ENCODE measurements at regions not wholly inside any gene's neighbourhood (a gene's known extent, or its start where the extent isn't known, plus 50 kb on each side); places are given as distances from the start of the nearest gene placed in this dataset.

DNA sequence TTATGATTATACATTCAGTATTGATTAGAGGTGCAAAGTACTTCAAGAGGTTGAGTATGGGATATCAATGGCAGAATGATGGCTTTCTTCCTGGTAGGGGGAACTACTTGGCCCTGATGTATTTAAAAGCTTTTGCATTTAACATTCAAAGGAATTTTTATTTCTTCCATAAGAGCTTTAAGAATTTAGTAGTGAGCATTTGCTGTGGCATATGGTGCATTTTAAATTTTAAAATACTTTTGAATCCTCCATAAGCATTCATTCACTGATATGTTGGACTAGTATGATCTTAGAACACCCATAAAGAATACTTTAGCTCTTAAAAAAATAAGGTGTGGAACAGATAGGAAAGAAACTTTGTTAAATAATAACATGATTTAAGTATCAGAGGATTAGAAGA, 191.9 kb upstream of the PPP1R3A start:
- DNase-seq = no peak

DNA sequence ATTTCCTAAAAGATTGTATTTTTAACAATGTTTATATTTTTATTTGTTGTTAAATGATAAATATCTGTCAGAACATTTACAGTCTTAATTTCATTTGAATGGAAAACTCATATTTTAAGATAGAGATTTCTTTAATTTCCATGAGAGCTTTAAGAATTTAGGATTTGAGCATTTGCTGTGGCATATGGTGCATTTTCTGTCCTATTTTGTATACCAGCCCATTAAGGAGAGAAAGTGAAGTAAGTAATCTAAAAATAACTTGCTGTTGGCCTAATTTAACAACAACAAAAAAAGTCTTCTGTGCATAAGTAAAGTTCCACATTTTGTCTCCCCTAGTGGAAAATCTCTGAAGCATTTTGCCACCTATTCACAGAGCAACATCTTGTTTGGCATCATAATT, 190.9 kb upstream of the PPP1R3A start:
- no peak for DNase-seq

DNA sequence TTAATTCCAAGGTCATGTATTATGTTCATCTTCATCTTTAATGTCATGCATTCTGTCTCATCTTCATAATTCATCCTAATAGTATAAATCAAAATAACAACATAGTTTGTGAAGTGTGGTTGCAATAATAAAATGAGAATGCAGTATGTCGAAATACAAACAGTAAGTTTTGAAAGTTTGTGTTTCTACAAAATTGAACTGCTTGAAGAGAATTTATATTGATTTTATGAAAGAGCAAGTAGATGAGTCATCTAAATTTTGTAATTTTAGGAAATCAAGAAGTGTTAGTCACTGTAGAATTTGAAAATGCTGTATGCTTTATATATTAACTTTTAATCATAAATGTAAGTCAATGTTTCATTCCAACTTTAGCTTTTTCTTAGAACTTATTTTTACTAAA, 190.5 kb upstream of the PPP1R3A start:
- no peak for DNase-seq

DNA sequence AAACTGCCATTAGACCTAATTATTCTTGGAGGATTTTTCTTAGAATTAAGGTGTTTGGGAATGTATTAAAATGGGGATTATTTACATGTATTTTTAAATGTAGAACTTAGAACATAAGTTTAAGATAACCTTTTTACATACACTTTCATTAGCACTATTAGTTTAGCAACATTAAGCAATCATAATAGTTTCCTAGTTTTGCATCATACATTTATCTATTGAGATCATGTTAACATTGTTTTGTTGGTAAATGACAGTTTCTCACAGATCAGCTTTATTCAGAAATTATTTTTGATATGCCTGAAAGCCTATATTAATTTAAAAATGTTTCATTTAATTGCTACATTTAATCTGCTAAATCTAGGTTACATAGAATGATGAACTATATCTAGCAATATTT, 189.7 kb upstream of the PPP1R3A start:
- no peak for DNase-seq

DNA sequence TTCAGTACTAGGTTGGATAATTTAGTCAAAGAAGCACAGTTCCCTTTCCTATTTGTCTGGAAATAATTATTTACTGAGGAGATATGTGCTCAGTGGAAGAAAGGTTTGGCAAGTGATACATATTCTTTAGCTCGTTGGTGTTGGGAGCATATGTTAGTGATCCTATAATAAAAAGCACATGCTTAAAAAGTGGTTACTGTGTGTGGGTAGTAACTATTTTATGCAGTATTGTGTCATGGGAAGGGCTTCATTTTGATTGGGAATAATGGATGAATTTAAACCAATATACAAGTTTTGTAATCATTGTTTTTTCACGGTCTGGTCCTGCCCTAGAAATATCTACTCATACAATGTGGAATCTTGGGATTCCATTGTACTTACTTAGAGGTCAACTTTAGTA, 188.7 kb upstream of the PPP1R3A start:
- DNase-seq = peak; percentile 23

DNA sequence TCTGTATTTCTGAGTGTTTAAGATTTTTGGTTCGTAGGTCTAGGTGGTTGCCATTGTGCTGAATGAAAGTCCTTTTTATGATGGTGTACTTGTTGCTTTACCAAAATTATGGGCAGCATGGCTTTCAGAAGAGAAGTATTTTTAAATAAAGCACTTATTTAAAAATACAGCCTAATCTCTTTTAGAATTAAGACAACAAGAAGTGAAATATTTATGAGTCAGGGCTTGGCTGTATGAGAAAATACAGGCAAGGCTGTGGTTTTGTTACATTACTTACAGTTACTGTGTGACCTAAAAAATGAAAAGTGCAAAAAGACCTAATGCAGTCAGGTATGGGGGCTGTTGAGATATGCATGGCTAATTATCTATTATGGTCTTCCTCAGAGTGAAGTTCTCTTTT, 185.2 kb upstream of the PPP1R3A start:
- DNase-seq = no peak

DNA sequence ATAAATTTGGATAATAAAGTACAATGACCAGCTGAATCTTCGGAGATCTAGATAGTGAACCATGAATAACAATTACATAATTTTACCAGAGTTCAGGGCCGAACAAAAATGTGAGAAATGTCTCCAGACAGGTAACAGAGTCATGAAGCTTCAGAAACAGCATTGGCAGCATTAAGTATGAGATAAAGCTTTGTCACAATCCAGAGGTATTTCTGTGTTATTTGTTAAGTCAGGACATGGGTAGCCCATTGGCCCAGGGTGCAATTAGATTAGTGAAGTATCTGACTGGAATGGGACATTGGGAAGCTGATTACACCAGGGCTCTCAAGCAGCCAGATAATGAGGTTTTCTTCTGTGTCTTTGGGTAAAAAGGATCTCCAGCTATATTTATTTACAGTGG, 184.2 kb upstream of the PPP1R3A start:
- no peak for DNase-seq

DNA sequence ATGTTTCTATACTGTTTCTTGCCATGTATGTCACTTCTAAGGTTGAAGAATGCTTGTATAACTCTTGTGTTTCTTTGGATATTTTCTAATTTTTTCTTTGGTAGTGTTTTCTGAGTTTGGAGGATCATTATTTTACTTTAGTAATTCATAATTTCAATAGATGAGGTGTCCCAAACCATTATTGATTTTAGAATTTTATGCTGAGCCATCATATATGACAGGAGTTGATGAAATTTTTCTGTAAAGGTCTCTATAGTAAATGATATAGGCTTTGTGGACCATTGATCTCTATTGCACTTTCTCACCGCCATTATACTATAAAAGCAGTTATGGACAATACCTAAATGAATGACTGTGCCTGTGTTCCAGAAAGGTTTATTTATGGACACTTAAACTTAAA, 183.3 kb upstream of the PPP1R3A start:
- DNase-seq = no peak

DNA sequence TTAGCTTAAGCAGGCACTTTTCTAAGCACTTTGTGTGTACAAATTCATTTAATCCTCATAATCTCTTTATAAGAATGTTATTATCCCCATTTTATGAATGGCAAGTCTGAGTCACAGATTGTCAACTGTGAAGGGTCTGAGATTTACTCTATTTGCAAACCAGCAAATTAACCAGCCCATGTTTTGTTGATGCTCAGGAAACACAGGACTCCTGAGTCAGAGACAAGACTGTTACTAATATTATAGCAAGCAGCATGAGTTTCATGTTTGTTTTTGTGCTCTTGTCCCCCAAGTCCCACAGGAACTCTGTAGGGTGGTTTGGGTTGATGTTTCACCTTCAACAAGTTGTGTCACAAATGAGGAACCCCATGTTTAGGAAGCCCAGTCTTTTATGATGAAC, 182.0 kb upstream of the PPP1R3A start:
- DNase-seq = no peak

DNA sequence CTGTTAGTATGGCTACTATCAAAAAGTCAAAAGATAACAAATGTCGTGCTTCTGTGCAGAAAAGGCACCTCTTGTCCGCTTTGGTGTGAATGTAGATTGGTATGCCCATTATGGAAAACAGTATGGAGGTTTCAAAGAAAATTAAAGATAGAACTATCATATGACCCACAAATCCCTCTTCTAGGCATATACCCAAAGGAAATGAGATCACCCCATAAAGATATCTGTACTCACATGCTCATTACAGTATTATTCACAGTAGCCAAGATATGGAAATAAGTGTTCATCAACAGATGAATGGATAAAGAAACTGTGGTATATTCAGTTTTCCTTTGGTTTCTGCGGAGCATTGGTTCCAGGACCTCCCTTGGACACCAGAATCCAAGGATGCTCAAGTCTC, 180.5 kb upstream of the PPP1R3A start:
- no peak for DNase-seq

DNA sequence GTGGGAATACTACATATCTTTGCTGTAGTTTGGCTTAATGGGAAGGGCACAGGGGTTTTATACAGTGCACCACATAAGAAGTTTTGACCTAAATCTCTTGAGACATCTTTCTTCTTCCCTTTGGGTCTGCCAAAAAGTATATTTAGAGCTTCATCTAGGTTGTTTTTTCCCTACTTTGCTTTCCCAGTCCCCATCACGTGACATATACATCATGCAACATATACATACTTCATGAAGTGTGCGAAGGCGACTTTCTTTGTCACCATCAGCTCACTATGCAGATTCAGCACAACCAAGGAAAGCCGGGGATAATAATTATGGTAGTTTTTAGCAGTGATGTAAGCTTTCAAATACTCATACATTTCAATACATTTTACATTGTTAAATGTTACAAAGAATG, 177.1 kb upstream of the PPP1R3A start:
- no peak for DNase-seq

DNA sequence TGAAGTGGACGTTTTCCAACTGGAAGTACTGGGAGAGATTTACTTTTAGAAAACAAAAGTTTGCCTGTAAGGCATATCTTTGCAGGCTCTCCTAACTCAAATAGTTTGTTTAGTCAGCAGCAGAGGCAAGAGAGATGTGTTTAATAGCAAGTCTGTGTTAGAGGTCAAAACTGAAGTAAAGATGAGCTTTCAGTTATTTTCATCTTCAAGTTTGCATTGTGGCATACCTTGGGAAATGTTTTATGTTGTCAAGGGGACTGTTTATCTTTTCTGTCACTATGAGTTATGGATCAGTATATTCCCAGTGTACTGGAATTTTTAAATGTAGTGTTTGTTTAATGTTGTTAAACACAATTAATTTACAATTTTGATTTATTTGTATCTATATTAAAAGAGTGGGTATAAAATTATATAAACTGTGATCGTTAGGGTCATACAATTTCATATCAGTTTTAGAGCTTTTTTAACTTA, 169.7 kb upstream of the PPP1R3A start:
- DNase-seq = no peak

DNA sequence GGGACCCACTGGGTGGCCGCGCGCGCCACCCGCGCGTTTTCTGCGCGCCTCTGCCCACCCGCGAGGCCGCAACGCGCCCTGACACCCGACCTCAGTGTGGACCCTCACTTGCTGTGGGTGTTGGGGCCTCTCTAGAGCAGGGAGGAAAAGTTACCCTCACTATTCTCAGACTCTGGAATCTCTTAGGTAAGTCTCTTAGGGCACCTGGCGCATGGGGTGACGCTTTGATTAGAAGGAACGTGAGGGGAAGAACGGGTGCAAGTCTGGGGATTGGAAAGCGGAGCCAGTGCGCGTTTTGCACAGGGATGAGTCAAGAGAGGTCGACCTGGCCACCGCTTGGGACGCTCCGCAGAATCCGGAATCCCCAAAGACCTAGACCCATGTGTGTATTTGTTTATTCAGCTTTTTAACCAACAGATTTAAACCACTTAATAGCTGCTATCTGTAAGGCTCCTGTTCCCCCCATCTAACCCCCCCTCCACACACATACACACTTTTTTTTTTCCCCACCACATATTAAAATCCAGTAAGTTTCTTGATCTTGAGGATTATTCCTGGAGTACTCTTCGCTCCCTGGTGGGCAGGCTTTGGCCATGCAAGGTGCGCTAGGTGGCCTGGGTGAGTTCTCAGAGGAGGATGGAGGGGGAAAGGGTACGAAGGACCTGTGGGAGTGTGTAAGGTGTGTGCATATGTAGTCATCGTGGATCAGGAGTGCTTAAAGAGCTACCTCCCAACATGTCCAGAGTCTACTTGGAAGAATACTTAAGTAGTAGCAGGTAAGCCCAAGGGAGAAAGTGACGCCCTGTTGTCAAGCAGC, 169.1 kb upstream of the PPP1R3A start:
- DNase-seq = no peak

DNA sequence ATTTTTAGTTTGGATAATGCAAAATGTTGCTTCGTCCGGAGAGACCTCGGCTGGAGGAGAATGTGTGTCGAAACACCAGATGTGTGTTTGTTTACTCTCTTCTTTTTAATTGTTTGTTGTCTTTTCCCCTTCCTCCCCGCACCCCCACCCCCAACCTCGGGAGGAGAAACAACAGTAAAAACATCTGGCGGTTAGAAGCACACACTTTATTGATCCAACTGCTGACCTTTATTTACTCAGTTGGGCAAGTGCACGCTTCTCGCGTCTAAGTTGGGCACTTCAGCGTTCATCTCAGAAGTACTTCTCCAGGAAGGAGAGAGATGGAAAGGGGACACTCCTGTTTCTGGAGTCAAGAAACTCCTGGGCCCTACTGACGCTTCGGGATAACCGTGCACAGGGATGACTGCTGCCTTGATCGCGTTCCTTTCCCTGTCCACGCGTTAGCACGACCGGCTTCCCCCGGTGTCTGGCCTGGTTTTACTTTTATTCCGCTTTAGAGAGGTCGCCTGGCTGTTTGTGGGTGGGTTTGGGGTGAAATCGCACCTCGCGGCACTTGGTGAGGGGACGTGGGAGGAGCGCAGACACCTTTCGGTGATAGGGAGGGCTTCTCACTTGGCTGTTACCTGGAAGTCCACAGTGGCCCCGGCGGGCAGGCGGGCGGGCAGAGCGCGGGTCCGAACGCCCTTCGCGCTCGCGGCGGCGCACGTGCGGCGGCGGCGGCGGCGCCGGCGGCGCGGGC, 168.3 kb upstream of the PPP1R3A start:
- DNase-seq = peak; percentile 44

DNA sequence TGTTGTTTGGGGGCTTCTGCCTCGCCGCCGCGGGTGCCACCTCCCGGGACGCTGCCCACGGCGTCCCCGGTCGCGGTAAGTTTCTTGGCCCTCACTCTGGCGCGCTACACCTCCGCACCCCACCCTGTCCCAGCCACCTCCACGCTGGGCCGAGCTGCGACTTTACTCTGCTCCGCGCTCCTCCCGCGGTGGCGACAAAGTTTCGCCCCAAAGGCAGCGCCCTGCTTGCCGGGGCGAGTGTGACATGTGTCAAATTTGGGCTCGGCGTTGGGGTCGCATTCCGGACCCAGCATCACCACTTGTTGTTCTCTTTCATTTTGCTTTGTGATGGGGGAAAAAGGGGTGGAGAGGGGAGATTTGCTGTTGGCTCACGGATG, 167.7 kb upstream of the PPP1R3A start:
- DNase-seq = no peak

DNA sequence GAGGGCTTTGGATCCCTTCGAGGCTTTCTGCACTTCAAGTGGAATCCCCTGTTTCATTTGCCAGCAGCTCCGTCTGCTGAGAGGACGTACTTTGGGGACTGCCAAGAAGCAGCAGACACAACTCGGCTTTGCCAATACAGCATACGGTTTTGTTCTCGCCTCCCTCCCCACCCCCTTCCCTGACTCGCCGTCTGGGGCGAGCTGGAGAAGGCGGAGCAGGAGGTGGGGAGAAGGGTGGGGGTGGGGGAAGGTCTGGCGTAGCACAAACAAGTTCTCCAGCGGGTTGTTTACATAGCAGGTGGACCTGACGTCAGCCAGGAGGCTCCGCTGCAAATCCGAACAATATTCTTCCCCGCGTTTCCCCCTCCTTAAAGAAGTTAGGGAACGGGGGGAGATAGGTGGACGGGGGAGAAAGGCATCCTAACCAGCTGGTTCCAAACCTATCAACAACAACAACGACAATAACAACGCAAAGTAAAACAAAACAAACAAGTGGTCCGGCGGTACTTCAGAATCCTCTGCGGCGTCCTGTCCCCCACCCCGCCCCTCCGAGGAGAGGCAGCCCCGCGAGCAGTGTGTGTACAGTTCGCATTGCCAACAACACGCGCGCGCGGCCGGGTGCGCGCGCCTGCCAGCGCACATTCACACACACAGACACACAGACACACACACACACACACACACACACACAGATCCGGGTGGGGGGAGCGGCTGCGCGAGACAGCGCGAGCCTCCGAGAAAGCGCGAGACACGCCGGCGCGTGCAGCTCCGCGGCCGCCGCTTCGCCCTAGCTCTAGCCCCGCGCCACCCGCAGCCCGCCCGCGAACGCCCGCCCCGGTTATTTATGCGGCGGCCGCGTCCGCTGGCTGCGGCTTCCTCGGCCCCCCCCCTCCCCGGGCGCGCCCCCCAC, 167.0 kb upstream of the PPP1R3A start:
- DNase-seq = peak; percentile 96

DNA sequence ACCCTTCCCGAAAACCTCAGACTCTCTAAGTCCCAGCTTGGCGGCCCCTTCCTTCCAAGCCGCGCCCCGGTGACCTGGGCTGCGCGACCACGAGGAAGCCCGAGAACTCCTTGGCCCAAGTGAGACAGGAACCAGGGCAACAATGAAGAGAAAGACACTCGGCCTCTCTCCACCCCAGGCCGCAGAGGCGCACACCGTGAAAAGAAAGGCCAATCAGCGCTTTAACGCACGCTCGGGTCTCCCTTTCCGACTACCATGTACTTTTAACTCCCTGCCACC, 166.4 kb upstream of the PPP1R3A start:
- no peak for DNase-seq

DNA sequence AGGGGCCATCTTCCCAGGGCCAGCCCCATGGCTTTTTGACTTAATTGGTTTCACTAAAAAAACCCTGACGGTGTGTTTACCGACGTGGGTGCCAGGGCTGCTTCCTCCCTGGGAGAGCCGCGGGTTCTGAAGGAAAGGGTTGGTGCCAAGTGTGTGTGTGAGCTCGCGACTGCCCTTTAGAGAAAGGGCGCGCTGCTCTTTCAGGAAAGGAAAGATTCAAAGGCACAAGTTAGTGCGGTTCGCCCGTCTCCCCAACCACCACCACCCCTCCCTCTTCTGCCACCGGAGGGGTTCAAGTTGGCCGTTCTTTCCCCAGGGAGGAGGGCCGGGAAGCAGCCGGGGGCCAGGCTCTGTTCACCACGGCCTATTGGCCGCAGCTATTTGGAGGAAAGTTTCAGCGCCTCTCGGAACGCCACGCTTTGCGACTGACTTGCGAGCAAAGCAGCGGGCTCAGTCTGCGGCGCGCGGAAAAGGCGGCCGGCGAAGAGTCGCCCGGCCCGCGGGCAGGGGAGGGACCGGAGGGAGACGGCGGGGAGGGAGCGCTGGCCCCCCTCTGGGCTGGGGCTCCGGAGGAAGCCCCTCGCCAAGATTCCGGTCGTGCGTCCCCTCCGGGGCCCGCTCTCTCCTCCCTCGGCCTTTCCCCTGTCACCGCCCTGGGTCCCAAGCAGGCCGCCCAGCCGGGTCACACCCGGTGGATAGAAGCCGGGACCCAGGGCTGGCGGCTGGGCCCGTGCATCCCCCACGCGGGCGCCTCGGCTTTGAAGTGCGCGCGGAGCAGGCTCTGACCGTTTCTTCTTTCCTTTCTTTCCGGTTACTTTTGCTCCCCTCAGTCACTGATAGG, 165.9 kb upstream of the PPP1R3A start:
- no peak for DNase-seq

DNA sequence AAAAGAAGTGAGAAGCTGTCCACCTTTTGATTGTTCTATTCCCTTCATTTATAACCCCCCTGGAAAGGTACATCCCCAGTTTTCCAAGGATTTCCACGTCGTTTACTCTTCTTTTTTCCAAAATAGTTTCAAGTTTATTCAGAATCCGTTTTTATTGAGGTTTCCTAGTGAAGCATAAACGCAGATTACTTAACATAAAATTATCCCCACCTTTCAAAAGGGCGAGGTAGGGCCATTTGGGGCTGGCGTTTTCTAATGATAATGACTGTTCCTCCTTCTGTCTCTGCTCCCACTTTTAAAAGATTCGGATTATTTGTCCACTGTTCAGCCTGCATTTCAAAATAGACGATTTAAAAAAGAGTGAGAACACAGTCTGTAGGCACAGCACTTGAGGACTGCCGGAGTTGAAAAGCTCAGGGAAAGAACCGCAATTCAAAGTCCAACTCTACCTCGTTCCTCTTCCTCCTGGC, 165.2 kb upstream of the PPP1R3A start:
- DNase-seq = no peak

DNA sequence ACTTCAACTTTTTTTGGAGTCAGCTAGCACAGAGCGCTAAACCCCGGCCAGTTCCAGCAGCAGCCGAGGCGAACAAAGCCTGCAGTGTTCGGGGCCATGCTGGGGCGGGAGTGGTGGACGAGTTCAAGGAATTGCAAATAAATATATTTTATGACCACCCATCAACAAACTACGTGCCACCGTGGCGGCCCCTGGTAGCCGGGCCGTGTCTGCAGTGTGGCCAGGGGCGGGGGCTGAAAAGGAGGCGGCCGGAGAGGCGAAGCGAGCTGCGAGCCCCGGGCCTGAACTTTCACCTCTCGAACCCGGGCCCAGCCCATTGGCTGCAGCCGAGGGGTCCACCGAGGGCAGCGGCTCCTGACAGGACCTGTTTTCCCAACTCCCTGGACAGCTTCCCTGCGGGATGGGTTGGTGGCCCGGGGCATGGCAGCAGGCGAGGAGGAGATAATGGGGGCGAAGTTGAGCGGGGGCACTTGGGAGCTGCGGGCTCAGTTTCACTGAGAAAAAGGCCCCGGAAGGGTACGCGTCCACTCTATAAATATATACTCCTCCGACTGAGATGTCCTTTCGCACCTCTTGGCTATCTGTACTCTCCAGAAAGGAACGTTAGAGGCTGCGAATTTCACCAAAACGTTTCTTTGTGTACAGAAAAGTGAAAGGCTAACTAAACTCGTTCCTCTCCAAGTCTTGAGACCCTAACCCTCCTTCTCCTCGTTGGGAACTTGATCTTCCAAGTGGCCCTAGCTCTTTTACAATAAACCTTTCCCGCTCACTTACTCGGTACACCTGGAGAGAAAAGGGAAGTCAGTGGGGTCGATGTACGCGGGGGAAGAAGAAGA, 164.6 kb upstream of the PPP1R3A start:
- peak; percentile 42 for DNase-seq

DNA sequence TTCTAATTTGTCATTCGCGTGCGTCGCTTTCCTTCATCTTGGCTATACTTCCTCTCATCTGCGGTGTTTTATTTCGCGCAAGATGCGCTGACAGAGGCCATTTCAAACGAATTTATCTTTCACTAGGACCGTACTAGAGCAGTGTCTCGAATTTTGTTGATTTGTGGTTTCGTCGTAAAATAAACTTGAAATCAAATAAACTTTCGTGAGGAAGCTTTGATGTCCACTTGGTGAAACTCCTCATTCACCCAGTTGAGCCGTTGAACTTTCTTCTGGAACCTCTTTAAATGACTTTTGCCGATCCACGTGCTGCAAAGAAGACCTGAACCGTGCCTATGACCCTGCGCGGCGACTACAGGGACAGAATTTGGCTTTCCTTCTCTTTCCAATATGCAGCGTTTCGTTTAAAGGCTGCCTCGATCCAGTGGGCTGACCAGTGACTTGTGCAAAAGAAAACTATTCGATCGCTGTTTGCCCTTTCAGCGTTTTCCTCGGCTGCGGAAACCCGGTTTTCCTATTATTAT, 163.9 kb upstream of the PPP1R3A start:
- peak; percentile 42 for DNase-seq
